K562 (cell line): ENCODE measurements at regions not wholly inside any gene's neighbourhood (a gene's known extent, or its start where the extent isn't known, plus 50 kb on each side); places are given as distances from the start of the nearest gene placed in this dataset.

Experiments used
- ATAC-seq: fragments of 200-7000 bp; cut with Tn5 transposase; 3 replicates; pipeline ENCODE4 v1.9.1; 2020; ENCODE audit warnings: moderate library complexity
- BruUV-seq: library from RNA; stranded (reverse); fragments of 400-500 nt; replicated peaks from 2 replicates; lab custom pipeline; 2021; lab: Mats Ljungman, UMichigan
- CTCF ChIA-PET: fragments of 300-600 bp; formaldehyde crosslinking; extraction: SDS; loops from one replicate; lab custom pipeline; 2021; ENCODE audit warnings: low intra/inter-chr PET ratio; lab: Yijun Ruan, JAX
- POLR2A ChIA-PET: fragments of 300-600, 350-650 bp; sonication (Branson Sonifier 250); formaldehyde crosslinking; extraction: SDS; loops from one replicate; lab custom pipeline; 2021; ENCODE audit warnings: antibody characterized with exemption, inconsistent platforms; lab: Yijun Ruan, JAX
- DNase-seq, 4 experiments: peaks; one replicate each; pipeline versions ENCODE4 v3.0.0 to v3.0.0-alpha.2; 2011 to 2018; ENCODE audit warnings: low spot score in 3 of 4, mixed read lengths in 3 of 4; ENCODE audit errors: extremely low read depth in 1 of 4
- FAIRE-seq: peaks from 2 replicates; lab custom pipeline; 2011; peaks lifted over from hg19 to GRCh38; lab: Jason Lieb, UNC
- H2AFZ ChIP-seq: 2 replicates; pipeline ENCODE4 v1.6.0; 2011; ENCODE audit warnings: low read depth, low read length, control low read depth, inconsistent platforms
- H3K27ac ChIP-seq: fragments of 200-600 bp; 3 replicates; pipeline ENCODE4 v1.8.0; 2011; ENCODE audit warnings: low read depth, mild to moderate bottlenecking, control low read depth, inconsistent platforms, low read length, moderate library complexity, mixed read lengths; ENCODE audit errors: extremely low read depth
- H3K27me3 ChIP-seq, 2 experiments: fragments of 300-600 bp in 1 of 2; 2 replicates in 1 of 2; 3 replicates in 1 of 2; pipeline versions ENCODE4 v1.6.0 to v1.8.0; 2011; ENCODE audit warnings: inconsistent platforms in 2 of 2, low read length in 2 of 2, mild to moderate bottlenecking in 1 of 2, mixed read lengths in 1 of 2, moderate library complexity in 1 of 2; ENCODE audit not compliant: control insufficient read depth in 2 of 2, insufficient read depth in 2 of 2
- H3K36me3 ChIP-seq: fragments of 300-600 bp; 3 replicates; pipeline ENCODE4 v1.8.0; 2011; ENCODE audit warnings: mild to moderate bottlenecking, low read length, inconsistent platforms; ENCODE audit not compliant: control insufficient read depth, insufficient read depth
- H3K4me1 ChIP-seq, 2 experiments: fragments of 200-600 bp in 1 of 2; replicated peaks in 1 of 2; 2 replicates in 1 of 2; 3 replicates in 1 of 2; pipeline versions ENCODE4 v1.5.1 to v1.8.0; 2011; ENCODE audit warnings: inconsistent platforms in 2 of 2, low read length in 2 of 2, mild to moderate bottlenecking in 1 of 2, mixed read lengths in 1 of 2, moderate library complexity in 1 of 2; ENCODE audit not compliant: control insufficient read depth in 2 of 2, insufficient read depth in 2 of 2
- H3K4me2 ChIP-seq: 2 replicates; pipeline ENCODE4 v1.6.1; 2011; ENCODE audit warnings: low read length, control low read depth, inconsistent platforms, mixed read lengths; ENCODE audit not compliant: insufficient read depth
- H3K4me3 ChIP-seq: fragments of 200-600 bp; sonication (generic), shearing (Covaris generic); 2 replicates; pipeline ENCODE4 v1.5.1; 2016; ENCODE audit warnings: control low read depth, inconsistent platforms
- H3K79me2 ChIP-seq: fragments of 200-600 bp; 3 replicates; pipeline ENCODE4 v1.8.0; 2011; ENCODE audit warnings: low read length, inconsistent platforms; ENCODE audit not compliant: control insufficient read depth, insufficient read depth
- H3K9ac ChIP-seq, 2 experiments: 2 replicates each; pipeline versions ENCODE4 v1.6.0 to v1.6.1; 2011; ENCODE audit warnings: low read depth in 2 of 2, low read length in 2 of 2, control low read depth in 1 of 2, inconsistent platforms in 1 of 2, mild to moderate bottlenecking in 1 of 2, mixed read lengths in 1 of 2; ENCODE audit not compliant: insufficient read depth in 1 of 2
- H3K9me1 ChIP-seq: one replicate; pipeline ENCODE4 v1.6.0; 2011; ENCODE audit warnings: inconsistent platforms, mild to moderate bottlenecking, low read length, moderate library complexity; ENCODE audit not compliant: control insufficient read depth, insufficient read depth
- H3K9me3 ChIP-seq: replicated peaks from 2 replicates; pipeline ENCODE4 v1.5.1; 2011; ENCODE audit warnings: low read depth, low read length, inconsistent platforms; ENCODE audit not compliant: control insufficient read depth, insufficient read depth
- H4K20me1 ChIP-seq: replicated peaks from 2 replicates; pipeline ENCODE4 v1.6.1; 2011; ENCODE audit warnings: low read length, inconsistent platforms, mixed read lengths; ENCODE audit not compliant: control insufficient read depth, insufficient read depth
- BCL6 ChIP-seq: fragments of 250-450 bp; sonication (Bioruptor Pico); IDR thresholded peaks from 2 replicates; pipeline ENCODE4 v1.4.0; 2020
- SAFB ChIP-seq: fragments of 200-400 bp; formaldehyde crosslinking; IDR thresholded peaks from 2 replicates; pipeline ENCODE4 v1.6.1; 2017; ENCODE audit warnings: low read depth, low read length, borderline replicate concordance
- WGBS: fragments of 100-300 bp; shearing (Covaris generic); methylation state at CpG from one replicate; pipeline ENCODE4 v1.1.6; 2016; ENCODE audit warnings: low coverage, mixed read lengths; ENCODE audit not compliant: insufficient coverage; ENCODE audit errors: missing lambda C conversion rate; 5-methylcytosine and 5-hydroxymethylcytosine counted together
- in situ Hi-C: fragments of 300-500 bp; cut with MboI; formaldehyde crosslinking; loops from 4 replicates; pipeline ENCODE4 v1.15.0; 2018; ENCODE audit warnings: inconsistent platforms, mixed read lengths
- intact Hi-C: fragments of 100-400 bp; cut with micrococcal nuclease; formaldehyde crosslinking; loops from 2 replicates; pipeline ENCODE4 v1.14.2; 2022
- TF ChIP-seq, protein P1 (sequence below): fragments of 250-450 bp; sonication (Bioruptor Pico); IDR thresholded peaks from 2 replicates; pipeline ENCODE4 v1.4.0; 2020; ENCODE audit warnings: mild to moderate bottlenecking, moderate library complexity
- TF ChIP-seq, protein P2 (sequence below): fragments of 150-350 bp; IDR thresholded peaks from 2 replicates; pipeline ENCODE4 v1.6.1; 2014; ENCODE audit warnings: low read depth, mild to moderate bottlenecking, low read length, borderline replicate concordance
- TF ChIP-seq, protein P3 (sequence below): sonication (generic); formaldehyde crosslinking; IDR thresholded peaks from 2 replicates; pipeline ENCODE4 v1.8.0; 2022; ENCODE audit warnings: missing genetic modification reagents, mild to moderate bottlenecking, borderline replicate concordance

DNA sequence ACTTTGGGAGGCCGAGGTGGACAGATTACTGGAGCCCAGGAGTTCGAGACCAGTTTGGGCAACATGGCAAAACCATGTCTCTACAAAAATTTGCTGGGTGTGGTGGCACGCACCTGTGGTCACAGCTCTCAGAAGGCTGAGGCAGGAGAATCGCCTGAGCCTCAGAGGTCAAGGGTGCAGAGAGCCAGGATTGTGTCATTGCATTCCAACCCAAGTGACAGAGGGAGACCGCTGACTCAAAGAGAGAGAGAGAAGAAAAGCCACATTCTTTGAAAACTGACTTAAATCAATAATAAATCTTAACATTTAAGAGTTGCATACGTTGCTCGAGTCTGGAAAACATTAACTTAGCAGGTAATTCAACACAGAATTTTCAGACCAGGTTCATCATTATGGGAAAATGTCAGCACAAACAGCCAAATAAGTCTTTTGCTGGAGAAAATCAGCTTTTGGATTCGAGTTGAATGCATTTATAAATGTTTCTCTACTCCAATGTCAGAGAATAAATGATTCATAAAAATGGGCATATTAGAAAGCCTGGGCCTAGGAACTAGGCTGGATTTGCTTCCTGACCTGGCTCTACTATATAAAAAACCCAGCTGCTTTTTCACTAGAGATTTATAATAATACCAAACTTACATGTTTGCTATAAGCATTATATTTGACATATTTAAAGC, 68.3 kb upstream of the RBPJ start:
- CTCF ChIA-PET = no interaction called here
- no peak overlapping the region for H3K9ac ChIP-seq
- POLR2A ChIA-PET = no interaction called here
- H2AFZ ChIP-seq = no peak overlapping the region
- H4K20me1 ChIP-seq = no peaks in the 10 kb centered on the region
- in situ Hi-C loops = no loop called here
- no peak overlapping the region for H3K27ac ChIP-seq
- no peak overlapping the region for H3K4me2 ChIP-seq
- no peak for DNase-seq
- no peaks in the 10 kb centered on the region for H3K9me3 ChIP-seq
- H3K9me1 ChIP-seq = no peaks in the 10 kb centered on the region
- H3K4me1 ChIP-seq = no peaks in the 10 kb centered on the region; a peak in 1 of 5 replicates
- no peak for ATAC-seq
- no peak overlapping the region for H3K4me3 ChIP-seq
- no peak for FAIRE-seq
- intact Hi-C loops = no loop called here
- WGBS = 2% methylated on average over 8 of the region's 8 CpGs
- no TSS peak for BruUV-seq
- H3K36me3 ChIP-seq = no peaks in the 10 kb centered on the region
- H3K79me2 ChIP-seq = no peaks in the 10 kb centered on the region
- peaks cover 9 to 22% of the 10 kb centered on the region in 2 experiments; a peak in 3 of 5 replicates for H3K27me3 ChIP-seq
- TF ChIP-seq BCL6 (no peak), SAFB (no peak)
- TF ChIP-seq, protein P1, sequence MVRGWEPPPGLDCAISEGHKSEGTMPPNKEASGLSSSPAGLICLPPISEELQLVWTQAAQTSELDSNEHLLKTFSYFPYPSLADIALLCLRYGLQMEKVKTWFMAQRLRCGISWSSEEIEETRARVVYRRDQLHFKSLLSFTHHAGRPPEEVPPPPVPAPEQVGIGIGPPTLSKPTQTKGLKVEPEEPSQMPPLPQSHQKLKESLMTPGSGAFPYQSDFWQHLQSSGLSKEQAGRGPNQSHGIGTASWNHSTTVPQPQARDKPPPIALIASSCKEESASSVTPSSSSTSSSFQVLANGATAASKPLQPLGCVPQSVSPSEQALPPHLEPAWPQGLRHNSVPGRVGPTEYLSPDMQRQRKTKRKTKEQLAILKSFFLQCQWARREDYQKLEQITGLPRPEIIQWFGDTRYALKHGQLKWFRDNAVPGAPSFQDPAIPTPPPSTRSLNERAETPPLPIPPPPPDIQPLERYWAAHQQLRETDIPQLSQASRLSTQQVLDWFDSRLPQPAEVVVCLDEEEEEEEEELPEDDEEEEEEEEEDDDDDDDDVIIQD (CRISPR knock-in tag) = no peak
- TF ChIP-seq, protein P2, sequence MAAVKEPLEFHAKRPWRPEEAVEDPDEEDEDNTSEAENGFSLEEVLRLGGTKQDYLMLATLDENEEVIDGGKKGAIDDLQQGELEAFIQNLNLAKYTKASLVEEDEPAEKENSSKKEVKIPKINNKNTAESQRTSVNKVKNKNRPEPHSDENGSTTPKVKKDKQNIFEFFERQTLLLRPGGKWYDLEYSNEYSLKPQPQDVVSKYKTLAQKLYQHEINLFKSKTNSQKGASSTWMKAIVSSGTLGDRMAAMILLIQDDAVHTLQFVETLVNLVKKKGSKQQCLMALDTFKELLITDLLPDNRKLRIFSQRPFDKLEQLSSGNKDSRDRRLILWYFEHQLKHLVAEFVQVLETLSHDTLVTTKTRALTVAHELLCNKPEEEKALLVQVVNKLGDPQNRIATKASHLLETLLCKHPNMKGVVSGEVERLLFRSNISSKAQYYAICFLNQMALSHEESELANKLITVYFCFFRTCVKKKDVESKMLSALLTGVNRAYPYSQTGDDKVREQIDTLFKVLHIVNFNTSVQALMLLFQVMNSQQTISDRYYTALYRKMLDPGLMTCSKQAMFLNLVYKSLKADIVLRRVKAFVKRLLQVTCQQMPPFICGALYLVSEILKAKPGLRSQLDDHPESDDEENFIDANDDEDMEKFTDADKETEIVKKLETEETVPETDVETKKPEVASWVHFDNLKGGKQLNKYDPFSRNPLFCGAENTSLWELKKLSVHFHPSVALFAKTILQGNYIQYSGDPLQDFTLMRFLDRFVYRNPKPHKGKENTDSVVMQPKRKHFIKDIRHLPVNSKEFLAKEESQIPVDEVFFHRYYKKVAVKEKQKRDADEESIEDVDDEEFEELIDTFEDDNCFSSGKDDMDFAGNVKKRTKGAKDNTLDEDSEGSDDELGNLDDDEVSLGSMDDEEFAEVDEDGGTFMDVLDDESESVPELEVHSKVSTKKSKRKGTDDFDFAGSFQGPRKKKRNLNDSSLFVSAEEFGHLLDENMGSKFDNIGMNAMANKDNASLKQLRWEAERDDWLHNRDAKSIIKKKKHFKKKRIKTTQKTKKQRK = no peak
- TF ChIP-seq, protein P3, sequence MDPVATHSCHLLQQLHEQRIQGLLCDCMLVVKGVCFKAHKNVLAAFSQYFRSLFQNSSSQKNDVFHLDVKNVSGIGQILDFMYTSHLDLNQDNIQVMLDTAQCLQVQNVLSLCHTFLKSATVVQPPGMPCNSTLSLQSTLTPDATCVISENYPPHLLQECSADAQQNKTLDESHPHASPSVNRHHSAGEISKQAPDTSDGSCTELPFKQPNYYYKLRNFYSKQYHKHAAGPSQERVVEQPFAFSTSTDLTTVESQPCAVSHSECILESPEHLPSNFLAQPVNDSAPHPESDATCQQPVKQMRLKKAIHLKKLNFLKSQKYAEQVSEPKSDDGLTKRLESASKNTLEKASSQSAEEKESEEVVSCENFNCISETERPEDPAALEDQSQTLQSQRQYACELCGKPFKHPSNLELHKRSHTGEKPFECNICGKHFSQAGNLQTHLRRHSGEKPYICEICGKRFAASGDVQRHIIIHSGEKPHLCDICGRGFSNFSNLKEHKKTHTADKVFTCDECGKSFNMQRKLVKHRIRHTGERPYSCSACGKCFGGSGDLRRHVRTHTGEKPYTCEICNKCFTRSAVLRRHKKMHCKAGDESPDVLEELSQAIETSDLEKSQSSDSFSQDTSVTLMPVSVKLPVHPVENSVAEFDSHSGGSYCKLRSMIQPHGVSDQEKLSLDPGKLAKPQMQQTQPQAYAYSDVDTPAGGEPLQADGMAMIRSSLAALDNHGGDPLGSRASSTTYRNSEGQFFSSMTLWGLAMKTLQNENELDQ = no peak
